ENCODE measurements at regions not wholly inside any gene's neighbourhood (a gene's known extent, or its start where the extent isn't known, plus 50 kb on each side); places are given as distances from the start of the nearest gene placed in this dataset.

GRCh38 chr9:135213566-135213965, 126.1 kb downstream of the OLFM1 start:
- no peak for DNase-seq
- H3K9me2 ChIP-seq (replicated peaks; ENCODE audit: insufficient read depth, low read length) = no peaks in the 10 kb centered on the region
- no peak overlapping the region for H3K27ac ChIP-seq (ENCODE audit: low read length)
- H3K36me3 ChIP-seq (ENCODE audit: insufficient read depth, low read length) = no peaks in the 10 kb centered on the region
- no peaks in the 10 kb centered on the region for H4K20me1 ChIP-seq (ENCODE audit: insufficient read depth, low read depth, low read length)
- H3K27me3 ChIP-seq (ENCODE audit: low read length) = no peaks in the 10 kb centered on the region
- no peak overlapping the region for H2AFZ ChIP-seq (ENCODE audit: low read length)
- H3K4me2 ChIP-seq (ENCODE audit: low read depth, low read length, poor library complexity, severe bottlenecking) = no peak overlapping the region
- H3K4me3 ChIP-seq (ENCODE audit: low read length) = no peak overlapping the region
- peaks cover 5% of the 10 kb centered on the region for H3K9me3 ChIP-seq (ENCODE audit: low read length)
- H3K9ac ChIP-seq (ENCODE audit: low read length) = no peak overlapping the region
- H3K79me2 ChIP-seq (ENCODE audit: low read length) = no peaks in the 10 kb centered on the region
- no peaks in the 10 kb centered on the region for H3K4me1 ChIP-seq (ENCODE audit: low read length)

- Histone ChIP-seq H2AFZ (ENCODE audit: low read length) (no peak overlapping the region), H3K9me2 (replicated peaks; ENCODE audit: insufficient read depth, low read length) (no peaks in the 10 kb centered on the region), H3K79me2 (ENCODE audit: low read length) (no peaks in the 10 kb centered on the region), H3K4me1 (ENCODE audit: low read length) (no peaks in the 10 kb centered on the region), H3K4me3 (ENCODE audit: low read length) (no peak overlapping the region), H3K27me3 (ENCODE audit: low read length) (no peaks in the 10 kb centered on the region), H3K36me3 (ENCODE audit: insufficient read depth, low read length) (no peaks in the 10 kb centered on the region), H4K20me1 (ENCODE audit: insufficient read depth, low read depth, low read length) (no peaks in the 10 kb centered on the region), H3K4me2 (ENCODE audit: low read depth, low read length, poor library complexity, severe bottlenecking) (no peak overlapping the region), H3K9ac (ENCODE audit: low read length) (no peak overlapping the region), H3K27ac (ENCODE audit: low read length) (no peak overlapping the region), H3K9me3 (ENCODE audit: low read length) (peaks cover 5% of the 10 kb centered on the region)
- DNase-seq = no peak
Measured at GRCh38 chr9:135214054-135214640, 126.7 kb downstream of the OLFM1 start.

- H3K79me2 ChIP-seq (ENCODE audit: low read length) = no peaks in the 10 kb centered on the region
- H3K9me3 ChIP-seq (ENCODE audit: low read length) = peaks cover 5% of the 10 kb centered on the region
- no peak overlapping the region for H2AFZ ChIP-seq (ENCODE audit: low read length)
- no peak overlapping the region for H3K9ac ChIP-seq (ENCODE audit: low read length)
- H3K9me2 ChIP-seq (replicated peaks; ENCODE audit: insufficient read depth, low read length) = no peaks in the 10 kb centered on the region
- no peaks in the 10 kb centered on the region for H3K36me3 ChIP-seq (ENCODE audit: insufficient read depth, low read length)
- no peak overlapping the region for H3K4me2 ChIP-seq (ENCODE audit: low read depth, low read length, poor library complexity, severe bottlenecking)
- DNase-seq = no peak
- no peak overlapping the region for H3K4me3 ChIP-seq (ENCODE audit: low read length)
- H4K20me1 ChIP-seq (ENCODE audit: insufficient read depth, low read depth, low read length) = no peaks in the 10 kb centered on the region
- H3K27ac ChIP-seq (ENCODE audit: low read length) = no peak overlapping the region
- no peaks in the 10 kb centered on the region for H3K27me3 ChIP-seq (ENCODE audit: low read length)
- no peaks in the 10 kb centered on the region for H3K4me1 ChIP-seq (ENCODE audit: low read length)
Measured at GRCh38 chr9:135214706-135215105, 127.2 kb downstream of the OLFM1 start.

- Histone ChIP-seq H3K9me2 (replicated peaks; ENCODE audit: insufficient read depth, low read length) (no peaks in the 10 kb centered on the region), H3K9me3 (ENCODE audit: low read length) (peaks cover 4% of the 10 kb centered on the region), H3K4me3 (ENCODE audit: low read length) (no peak overlapping the region), H3K9ac (ENCODE audit: low read length) (no peak overlapping the region), H4K20me1 (ENCODE audit: insufficient read depth, low read depth, low read length) (no peaks in the 10 kb centered on the region), H3K79me2 (ENCODE audit: low read length) (no peaks in the 10 kb centered on the region), H3K27me3 (ENCODE audit: low read length) (no peaks in the 10 kb centered on the region), H3K36me3 (ENCODE audit: insufficient read depth, low read length) (no peaks in the 10 kb centered on the region), H3K4me2 (ENCODE audit: low read depth, low read length, poor library complexity, severe bottlenecking) (no peak overlapping the region), H3K27ac (ENCODE audit: low read length) (no peak overlapping the region), H3K4me1 (ENCODE audit: low read length) (no peaks in the 10 kb centered on the region), H2AFZ (ENCODE audit: low read length) (no peak overlapping the region)
- DNase-seq = no peak
Measured at GRCh38 chr9:135215571-135216161, 128.2 kb downstream of the OLFM1 start.

GRCh38 chr9:135216236-135216635, 128.8 kb downstream of the OLFM1 start:
- Histone ChIP-seq H3K9ac (ENCODE audit: low read length) (no peak overlapping the region), H3K4me3 (ENCODE audit: low read length) (no peak overlapping the region), H3K27me3 (ENCODE audit: low read length) (no peaks in the 10 kb centered on the region), H3K4me1 (ENCODE audit: low read length) (no peaks in the 10 kb centered on the region), H4K20me1 (ENCODE audit: insufficient read depth, low read depth, low read length) (no peaks in the 10 kb centered on the region), H3K36me3 (ENCODE audit: insufficient read depth, low read length) (no peaks in the 10 kb centered on the region), H3K9me3 (ENCODE audit: low read length) (no peaks in the 10 kb centered on the region; the same call in 1 of the 2 replicates), H3K79me2 (ENCODE audit: low read length) (no peaks in the 10 kb centered on the region), H2AFZ (ENCODE audit: low read length) (no peak overlapping the region), H3K4me2 (ENCODE audit: low read depth, low read length, poor library complexity, severe bottlenecking) (no peak overlapping the region), H3K9me2 (replicated peaks; ENCODE audit: insufficient read depth, low read length) (no peaks in the 10 kb centered on the region), H3K27ac (ENCODE audit: low read length) (no peak overlapping the region)
- no peak for DNase-seq

- no peaks in the 10 kb centered on the region for H3K4me1 ChIP-seq (ENCODE audit: low read length)
- no peaks in the 10 kb centered on the region; the same call in 1 of the 2 replicates for H3K9me3 ChIP-seq (ENCODE audit: low read length)
- H3K36me3 ChIP-seq (ENCODE audit: insufficient read depth, low read length) = no peaks in the 10 kb centered on the region
- no peak overlapping the region for H3K9ac ChIP-seq (ENCODE audit: low read length)
- no peaks in the 10 kb centered on the region for H3K27me3 ChIP-seq (ENCODE audit: low read length)
- no peak overlapping the region for H3K4me2 ChIP-seq (ENCODE audit: low read depth, low read length, poor library complexity, severe bottlenecking)
- no peaks in the 10 kb centered on the region for H3K9me2 ChIP-seq (replicated peaks; ENCODE audit: insufficient read depth, low read length)
- no peaks in the 10 kb centered on the region for H4K20me1 ChIP-seq (ENCODE audit: insufficient read depth, low read depth, low read length)
- no peak overlapping the region for H2AFZ ChIP-seq (ENCODE audit: low read length)
- H3K79me2 ChIP-seq (ENCODE audit: low read length) = no peaks in the 10 kb centered on the region
- H3K4me3 ChIP-seq (ENCODE audit: low read length) = no peak overlapping the region
- no peak for DNase-seq
- no peak overlapping the region for H3K27ac ChIP-seq (ENCODE audit: low read length)
Measured at GRCh38 chr9:135216791-135217441, 129.4 kb downstream of the OLFM1 start.

GRCh38 chr9:135217836-135218235, 130.4 kb downstream of the OLFM1 start:
- Histone ChIP-seq H4K20me1 (ENCODE audit: insufficient read depth, low read depth, low read length) (no peaks in the 10 kb centered on the region), H3K27ac (ENCODE audit: low read length) (no peak overlapping the region), H3K4me3 (ENCODE audit: low read length) (no peak overlapping the region), H3K27me3 (ENCODE audit: low read length) (no peaks in the 10 kb centered on the region), H3K36me3 (ENCODE audit: insufficient read depth, low read length) (no peaks in the 10 kb centered on the region), H3K4me2 (ENCODE audit: low read depth, low read length, poor library complexity, severe bottlenecking) (no peak overlapping the region), H3K9me2 (replicated peaks; ENCODE audit: insufficient read depth, low read length) (no peaks in the 10 kb centered on the region), H3K79me2 (ENCODE audit: low read length) (no peaks in the 10 kb centered on the region), H3K9me3 (ENCODE audit: low read length) (no peaks in the 10 kb centered on the region), H3K9ac (ENCODE audit: low read length) (no peak overlapping the region), H2AFZ (ENCODE audit: low read length) (no peak overlapping the region), H3K4me1 (ENCODE audit: low read length) (no peaks in the 10 kb centered on the region)
- no peak for DNase-seq

GRCh38 chr9:135218331-135219225, 131.1 kb downstream of the OLFM1 start:
- H3K79me2 ChIP-seq (ENCODE audit: low read length) = no peaks in the 10 kb centered on the region
- no peaks in the 10 kb centered on the region for H3K9me2 ChIP-seq (replicated peaks; ENCODE audit: insufficient read depth, low read length)
- no peaks in the 10 kb centered on the region for H3K36me3 ChIP-seq (ENCODE audit: insufficient read depth, low read length)
- H3K4me3 ChIP-seq (ENCODE audit: low read length) = no peak overlapping the region
- H3K4me2 ChIP-seq (ENCODE audit: low read depth, low read length, poor library complexity, severe bottlenecking) = no peak overlapping the region
- no peaks in the 10 kb centered on the region for H3K27me3 ChIP-seq (ENCODE audit: low read length)
- H2AFZ ChIP-seq (ENCODE audit: low read length) = no peak overlapping the region
- H3K4me1 ChIP-seq (ENCODE audit: low read length) = no peaks in the 10 kb centered on the region
- H4K20me1 ChIP-seq (ENCODE audit: insufficient read depth, low read depth, low read length) = no peaks in the 10 kb centered on the region
- DNase-seq = no peak
- H3K9me3 ChIP-seq (ENCODE audit: low read length) = no peaks in the 10 kb centered on the region
- no peak overlapping the region for H3K27ac ChIP-seq (ENCODE audit: low read length)
- H3K9ac ChIP-seq (ENCODE audit: low read length) = no peak overlapping the region

All from Karpas-422 (cell line).